K562 (cell line): ENCODE measurements at regions not wholly inside any gene's neighbourhood (a gene's known extent, or its start where the extent isn't known, plus 50 kb on each side); places are given as distances from the start of the nearest gene placed in this dataset.
A peak's percentile ranks its signal among the peaks of the same experiment; 100 is the strongest.

ENCODE experiments used
- CBFA2T3 ChIP-seq: fragments of 450-650 bp; IDR thresholded peaks from 2 replicates; pipeline ENCODE4 v1.6.1; 2017
- CBX8 ChIP-seq: fragments of 200-600 bp; sonication (generic); IDR thresholded peaks from 2 replicates; pipeline ENCODE4 v1.6.1; 2012; ENCODE audit warnings: borderline replicate concordance, mixed run types, low read depth, mild to moderate bottlenecking, moderate library complexity, mixed read lengths, low read length, control low read depth, inconsistent platforms; ENCODE audit not compliant: poor library complexity, severe bottlenecking; ENCODE audit errors: extremely low read depth
- CC2D1A ChIP-seq: fragments of 450-650 bp; IDR thresholded peaks from 2 replicates; pipeline ENCODE4 v1.6.1; 2017; ENCODE audit warnings: mild to moderate bottlenecking
- DPF2 ChIP-seq: fragments of 450-650 bp; IDR thresholded peaks from 2 replicates; pipeline ENCODE4 v1.6.1; 2016
- FOSL1 ChIP-seq: fragments of 200-800 bp; sonication (Bioruptor generic); conservative IDR thresholded peaks from 2 replicates; pipeline ENCODE4 v1.6.1; 2016; ENCODE audit warnings: missing genetic modification characterization, missing compliant biosample characterization
- MTA2 ChIP-seq: fragments of 450-650 bp; IDR thresholded peaks from 2 replicates; pipeline ENCODE4 v1.6.1; 2016; ENCODE audit warnings: low read depth
- NR1H2 ChIP-seq: sonication (generic); formaldehyde crosslinking; IDR thresholded peaks from 2 replicates; pipeline ENCODE4 v1.4.0; 2020; ENCODE audit warnings: mild to moderate bottlenecking, missing genetic modification reagents
- PBX2 ChIP-seq, 2 experiments: IDR thresholded peaks in 1 of 2; conservative IDR thresholded peaks in 1 of 2; 2 replicates each; pipeline ENCODE4 v1.6.1; 2016; ENCODE audit warnings: low read depth in 2 of 2, mild to moderate bottlenecking in 1 of 2, missing compliant biosample characterization in 1 of 2, missing genetic modification characterization in 1 of 2, moderate library complexity in 1 of 2
- RAD51 ChIP-seq: fragments of 450-650 bp; IDR thresholded peaks from 2 replicates; pipeline ENCODE4 v1.7.1; 2016; ENCODE audit warnings: low read depth, mild to moderate bottlenecking, borderline replicate concordance
- SMAD1 ChIP-seq: fragments of 150-350 bp; IDR thresholded peaks from 2 replicates; pipeline ENCODE4 v1.6.1; 2014; ENCODE audit warnings: low read length, low read depth; ENCODE audit not compliant: partially characterized antibody
- TEAD4 ChIP-seq, 2 experiments: sonication (generic) in 1 of 2; formaldehyde crosslinking in 1 of 2; IDR thresholded peaks; 2 replicates each; pipeline versions ENCODE4 v1.6.1 to v1.8.0; 2012 to 2022; ENCODE audit warnings: borderline replicate concordance in 1 of 2, inconsistent platforms in 1 of 2, low read length in 1 of 2, mild to moderate bottlenecking in 1 of 2, missing genetic modification reagents in 1 of 2
- YY1 ChIP-seq, 3 experiments: IDR thresholded peaks; 2 replicates each; pipeline ENCODE4 v1.6.1; 2011; ENCODE audit warnings: low read length in 2 of 3, mild to moderate bottlenecking in 2 of 3, moderate library complexity in 2 of 3, borderline replicate concordance in 1 of 3, control low read depth in 1 of 3, low read depth in 1 of 3; ENCODE audit not compliant: insufficient read depth in 3 of 3, insufficient replicate concordance in 2 of 3, control insufficient read depth in 1 of 3, insufficient read length in 1 of 3; ENCODE audit errors: extremely low read depth in 1 of 3
- ZBED1 ChIP-seq: IDR thresholded peaks from 2 replicates; pipeline ENCODE4 v1.6.1; 2014
- ZNF740 ChIP-seq, 3 experiments: fragments of 200-800 bp in 1 of 3; sonication (Bioruptor generic) in 1 of 3; sonication (generic) in 1 of 3; formaldehyde crosslinking in 1 of 3; IDR thresholded peaks; 2 replicates each; pipeline versions ENCODE4 v1.6.1 to v1.8.0; 2016 to 2022; ENCODE audit warnings: mild to moderate bottlenecking in 2 of 3, missing compliant biosample characterization in 2 of 3, missing genetic modification characterization in 2 of 3, missing genetic modification reagents in 1 of 3
- TF ChIP-seq, protein P1 (sequence below): sonication (generic); formaldehyde crosslinking; IDR thresholded peaks from 2 replicates; pipeline ENCODE4 v1.8.1; 2023; ENCODE audit warnings: missing genetic modification reagents, mild to moderate bottlenecking, borderline replicate concordance

GRCh38 chr11:46207270-46207669 lies 70.2 kb upstream of the CREB3L1 start (continued):
- TF ChIP-seq ZNF740 (CRISPR knock-in tag; IDR thresholded peaks at IDR 0.05), result no peak
- no peak for TF ChIP-seq ZNF740 (tag; IDR thresholded peaks at IDR 0.05)
- TF ChIP-seq CBFA2T3, result peak; percentile 83
- TF ChIP-seq SMAD1, result no peak
- TF ChIP-seq RAD51, result no peak
- TF ChIP-seq CC2D1A, result peak; percentile 21; the same call in 1 of the 2 replicates
- no peak for TF ChIP-seq FOSL1 (tag)
- peak; percentile 44; the same call in 1 of the 2 replicates for TF ChIP-seq DPF2
- no peak for TF ChIP-seq CBX8
- TF ChIP-seq, protein P1, sequence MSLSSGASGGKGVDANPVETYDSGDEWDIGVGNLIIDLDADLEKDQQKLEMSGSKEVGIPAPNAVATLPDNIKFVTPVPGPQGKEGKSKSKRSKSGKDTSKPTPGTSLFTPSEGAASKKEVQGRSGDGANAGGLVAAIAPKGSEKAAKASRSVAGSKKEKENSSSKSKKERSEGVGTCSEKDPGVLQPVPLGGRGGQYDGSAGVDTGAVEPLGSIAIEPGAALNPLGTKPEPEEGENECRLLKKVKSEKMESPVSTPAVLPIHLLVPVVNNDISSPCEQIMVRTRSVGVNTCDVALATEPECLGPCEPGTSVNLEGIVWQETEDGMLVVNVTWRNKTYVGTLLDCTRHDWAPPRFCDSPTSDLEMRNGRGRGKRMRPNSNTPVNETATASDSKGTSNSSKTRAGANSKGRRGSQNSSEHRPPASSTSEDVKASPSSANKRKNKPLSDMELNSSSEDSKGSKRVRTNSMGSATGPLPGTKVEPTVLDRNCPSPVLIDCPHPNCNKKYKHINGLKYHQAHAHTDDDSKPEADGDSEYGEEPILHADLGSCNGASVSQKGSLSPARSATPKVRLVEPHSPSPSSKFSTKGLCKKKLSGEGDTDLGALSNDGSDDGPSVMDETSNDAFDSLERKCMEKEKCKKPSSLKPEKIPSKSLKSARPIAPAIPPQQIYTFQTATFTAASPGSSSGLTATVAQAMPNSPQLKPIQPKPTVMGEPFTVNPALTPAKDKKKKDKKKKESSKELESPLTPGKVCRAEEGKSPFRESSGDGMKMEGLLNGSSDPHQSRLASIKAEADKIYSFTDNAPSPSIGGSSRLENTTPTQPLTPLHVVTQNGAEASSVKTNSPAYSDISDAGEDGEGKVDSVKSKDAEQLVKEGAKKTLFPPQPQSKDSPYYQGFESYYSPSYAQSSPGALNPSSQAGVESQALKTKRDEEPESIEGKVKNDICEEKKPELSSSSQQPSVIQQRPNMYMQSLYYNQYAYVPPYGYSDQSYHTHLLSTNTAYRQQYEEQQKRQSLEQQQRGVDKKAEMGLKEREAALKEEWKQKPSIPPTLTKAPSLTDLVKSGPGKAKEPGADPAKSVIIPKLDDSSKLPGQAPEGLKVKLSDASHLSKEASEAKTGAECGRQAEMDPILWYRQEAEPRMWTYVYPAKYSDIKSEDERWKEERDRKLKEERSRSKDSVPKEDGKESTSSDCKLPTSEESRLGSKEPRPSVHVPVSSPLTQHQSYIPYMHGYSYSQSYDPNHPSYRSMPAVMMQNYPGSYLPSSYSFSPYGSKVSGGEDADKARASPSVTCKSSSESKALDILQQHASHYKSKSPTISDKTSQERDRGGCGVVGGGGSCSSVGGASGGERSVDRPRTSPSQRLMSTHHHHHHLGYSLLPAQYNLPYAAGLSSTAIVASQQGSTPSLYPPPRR, result no peak
- TF ChIP-seq MTA2, result no peak
- TF ChIP-seq YY1 (IDR thresholded peaks at IDR 0.05; ENCODE audit: borderline replicate concordance in 1 of 3, control insufficient read depth in 1 of 3, extremely low read depth in 1 of 3, insufficient read depth in 3 of 3, insufficient read length in 1 of 3, insufficient replicate concordance in 2 of 3, low read depth in 1 of 3, low read length in 2 of 3), result no peak
- TF ChIP-seq TEAD4 (IDR thresholded peaks at IDR 0.05; ENCODE audit: low read length), result peak; percentile 35; the same call in 1 of the 2 replicates
- TF ChIP-seq TEAD4 (CRISPR knock-in tag; IDR thresholded peaks at IDR 0.05; ENCODE audit: borderline replicate concordance), result no peak
- TF ChIP-seq NR1H2 (CRISPR knock-in tag), result no peak
- TF ChIP-seq PBX2 (CRISPR knock-in tag; IDR thresholded peaks at IDR 0.05; ENCODE audit: low read depth), result no peak
- TF ChIP-seq PBX2 (tag; conservative IDR thresholded peaks at IDR 0.05; ENCODE audit: low read depth), result peak; percentile 68
- no peak for TF ChIP-seq ZBED1
